NCI-H2029 treated with DMSO at 0.1 percent for 48 hours (cell line): ENCODE measurements at regions not wholly inside any gene's neighbourhood (a gene's known extent, or its start where the extent isn't known, plus 50 kb on each side); places are given as distances from the start of the nearest gene placed in this dataset.

Experiments used
- DNase-seq: peaks from one replicate; lab custom pipeline; 2025; lab: John Stamatoyannopoulos, UW

DNA sequence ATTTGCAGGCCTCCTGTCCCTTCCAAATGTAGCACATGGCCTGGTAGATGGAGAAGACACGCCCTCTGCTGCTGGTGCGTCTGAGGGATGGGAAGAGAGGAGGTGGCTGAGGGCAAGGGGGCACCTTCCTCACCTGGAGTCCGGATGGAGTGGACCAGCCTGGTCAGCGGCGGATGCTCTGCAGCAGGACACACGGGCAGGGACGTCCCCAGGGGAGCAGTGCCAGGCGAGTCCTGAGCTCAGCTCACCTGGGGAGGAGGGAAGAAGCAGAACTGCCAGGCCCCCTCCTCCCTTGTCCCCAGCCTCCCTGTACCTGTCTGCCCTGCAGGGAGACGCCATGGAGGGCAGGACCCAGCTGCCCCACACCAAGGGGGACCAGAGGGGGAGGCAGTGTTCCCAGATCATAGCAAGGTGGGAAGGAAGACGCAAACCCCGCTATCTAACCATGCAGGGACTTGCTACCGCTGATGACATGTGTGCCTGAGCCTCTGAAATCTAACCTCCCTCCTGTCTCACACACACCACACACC is 1495.9 kb downstream of the BRD1 start:
- no peak for DNase-seq

GRCh38 chr22:48331266-48331665 is 1496.4 kb downstream of the BRD1 start:
- DNase-seq, result no peak

- DNase-seq, result no peak
Observed at GRCh38 chr22:48327721-48328120, 1500.0 kb downstream of the BRD1 start.

- DNase-seq, result no peak
Observed at GRCh38 chr22:48323746-48324145, 1503.9 kb downstream of the BRD1 start.

GRCh38 chr22:48322907-48323306 is 1504.8 kb downstream of the BRD1 start:
- no peak for DNase-seq

GRCh38 chr22:48321986-48322545 is 1505.6 kb downstream of the BRD1 start:
- DNase-seq, result no peak

- no peak for DNase-seq
Observed at GRCh38 chr22:48320683-48321451, 1506.8 kb downstream of the BRD1 start.

DNA sequence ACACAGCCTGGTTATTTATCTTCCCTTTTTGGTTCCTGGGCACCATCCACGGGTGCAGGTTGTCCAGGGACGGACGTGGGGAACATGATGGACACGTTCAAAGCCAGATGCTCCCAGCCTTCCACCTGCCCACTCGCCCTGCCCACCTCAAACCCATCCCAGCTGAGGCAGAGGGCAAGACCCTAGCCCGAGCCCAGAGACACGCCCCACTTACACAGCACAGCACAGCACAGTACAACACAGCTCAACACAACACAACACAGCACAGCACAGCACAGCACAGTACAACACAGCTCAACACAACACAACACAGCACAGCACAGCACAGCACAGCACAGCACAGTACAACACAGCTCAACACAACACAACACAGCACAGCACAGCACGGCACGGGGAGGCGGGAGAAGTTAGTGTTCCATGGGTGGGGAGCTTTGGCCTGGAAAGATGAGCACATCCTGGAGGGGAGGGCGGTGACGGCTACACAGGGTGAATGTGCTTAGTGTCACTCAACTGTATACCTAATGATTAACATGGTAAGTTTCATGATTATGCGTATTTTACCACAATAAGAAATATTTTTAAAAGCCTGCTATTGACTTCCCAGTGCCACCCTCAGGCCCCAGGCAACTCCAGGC is 1507.5 kb downstream of the BRD1 start:
- no peak for DNase-seq

GRCh38 chr22:48319321-48320047 is 1508.2 kb downstream of the BRD1 start:
- no peak for DNase-seq

GRCh38 chr22:48318575-48319320 is 1508.9 kb downstream of the BRD1 start:
- no peak for DNase-seq

GRCh38 chr22:48318173-48318572 is 1509.5 kb downstream of the BRD1 start:
- DNase-seq, result no peak

DNA sequence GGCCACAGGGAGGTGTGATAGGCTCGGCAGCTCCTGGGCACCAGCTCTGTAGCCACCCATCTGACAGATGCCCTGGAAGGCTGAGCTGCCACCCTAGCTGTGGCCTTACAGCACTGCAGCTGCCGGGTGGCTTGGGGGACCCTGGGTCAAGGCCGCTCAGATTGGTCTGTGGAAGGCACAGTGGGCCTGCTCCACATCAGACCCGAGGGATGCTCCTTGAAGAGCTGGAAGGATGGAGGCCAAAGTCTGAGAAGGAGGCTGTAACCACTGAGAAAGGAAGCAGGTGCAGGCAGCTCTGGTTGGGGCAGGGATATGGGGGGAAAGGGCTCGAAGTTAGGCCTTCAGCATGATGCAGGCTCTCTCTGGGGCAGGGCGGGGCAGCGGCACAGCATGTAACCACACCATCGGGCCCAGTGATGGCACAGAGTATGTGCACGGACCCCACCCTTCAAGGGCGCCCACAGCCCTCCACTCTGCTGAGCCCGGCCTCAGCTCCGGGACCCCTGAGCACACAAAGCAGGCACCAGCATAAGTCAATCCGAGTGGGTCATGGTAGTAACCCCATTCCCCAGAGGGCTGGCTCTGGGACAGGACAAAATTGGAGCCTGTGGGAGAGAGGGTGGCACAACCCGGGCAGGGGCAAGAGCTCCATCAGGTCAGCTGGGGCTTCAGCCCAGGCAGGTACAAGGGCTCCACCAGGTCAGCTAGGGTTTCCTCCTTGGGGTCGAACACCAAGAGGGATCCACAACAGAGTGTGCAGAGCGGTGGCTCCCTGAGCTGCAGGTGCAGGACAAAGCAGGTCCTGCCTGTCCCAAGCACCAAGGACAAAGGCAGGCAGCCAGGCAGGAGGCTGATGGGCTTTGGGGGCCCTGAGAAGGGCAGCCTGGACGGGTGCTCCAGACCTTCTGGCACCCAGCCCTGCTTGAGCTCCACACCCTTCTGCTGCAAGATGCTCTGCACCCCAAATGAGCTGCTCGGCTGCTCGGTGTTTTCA is 1511.1 kb downstream of the BRD1 start:
- DNase-seq, result no peak

DNA sequence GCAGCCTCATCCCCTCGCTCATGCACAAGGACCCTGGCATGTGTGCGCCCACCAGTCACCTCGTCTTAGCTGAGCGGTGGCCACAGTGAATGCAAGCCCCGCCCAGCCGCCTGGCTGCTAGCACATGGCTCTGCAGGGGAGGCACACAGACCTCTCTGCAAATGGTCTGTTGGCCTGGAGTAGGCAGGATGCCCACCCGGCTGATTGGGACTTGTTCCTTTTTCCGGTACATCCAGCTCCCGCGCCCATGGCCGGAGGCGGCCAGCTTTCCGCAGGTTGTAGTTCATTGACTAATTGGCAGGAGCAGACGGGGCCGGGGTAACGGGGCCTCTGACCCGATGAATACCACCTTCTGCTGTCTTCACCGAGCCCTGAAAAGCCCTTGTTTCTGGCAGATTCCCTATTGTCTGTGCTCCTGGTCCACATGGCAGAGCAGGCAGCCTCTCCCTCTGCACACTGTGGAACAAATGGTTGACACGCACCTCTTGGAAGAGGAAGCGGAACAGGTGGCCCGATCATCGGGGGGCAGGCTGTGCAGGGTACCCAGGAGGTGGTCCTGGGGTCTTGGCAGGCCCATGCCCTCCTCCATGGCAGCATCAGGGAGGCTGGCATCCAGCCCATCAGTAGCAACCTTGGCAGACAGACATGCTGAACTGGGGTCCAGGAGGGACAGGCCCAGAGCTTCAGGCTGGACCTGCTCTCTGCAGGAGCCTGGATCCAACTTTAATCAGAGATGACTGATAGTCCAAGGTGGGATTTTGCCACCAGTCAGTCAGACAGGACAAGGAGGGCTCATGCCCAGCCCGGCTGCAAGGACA is 1512.0 kb downstream of the BRD1 start:
- DNase-seq, result no peak

DNA sequence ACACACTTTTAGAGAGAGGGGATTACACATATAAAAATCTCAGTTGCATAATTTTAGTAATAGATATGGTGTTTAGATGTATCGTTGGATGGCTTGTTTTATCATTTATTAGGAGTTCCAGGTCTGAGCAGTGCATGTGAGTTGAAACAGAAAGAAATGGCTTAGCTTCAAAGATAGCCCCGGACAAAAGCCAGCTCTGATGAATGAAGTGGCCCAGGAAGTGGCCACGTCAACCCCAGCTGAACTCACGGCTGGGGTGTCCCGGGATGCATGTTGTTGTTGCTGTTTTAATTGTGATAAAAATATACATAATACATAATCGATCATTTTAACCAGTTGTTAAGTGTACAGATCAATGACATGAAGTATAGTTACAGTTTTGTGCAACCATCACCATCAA is 1513.6 kb downstream of the BRD1 start:
- no peak for DNase-seq

DNA sequence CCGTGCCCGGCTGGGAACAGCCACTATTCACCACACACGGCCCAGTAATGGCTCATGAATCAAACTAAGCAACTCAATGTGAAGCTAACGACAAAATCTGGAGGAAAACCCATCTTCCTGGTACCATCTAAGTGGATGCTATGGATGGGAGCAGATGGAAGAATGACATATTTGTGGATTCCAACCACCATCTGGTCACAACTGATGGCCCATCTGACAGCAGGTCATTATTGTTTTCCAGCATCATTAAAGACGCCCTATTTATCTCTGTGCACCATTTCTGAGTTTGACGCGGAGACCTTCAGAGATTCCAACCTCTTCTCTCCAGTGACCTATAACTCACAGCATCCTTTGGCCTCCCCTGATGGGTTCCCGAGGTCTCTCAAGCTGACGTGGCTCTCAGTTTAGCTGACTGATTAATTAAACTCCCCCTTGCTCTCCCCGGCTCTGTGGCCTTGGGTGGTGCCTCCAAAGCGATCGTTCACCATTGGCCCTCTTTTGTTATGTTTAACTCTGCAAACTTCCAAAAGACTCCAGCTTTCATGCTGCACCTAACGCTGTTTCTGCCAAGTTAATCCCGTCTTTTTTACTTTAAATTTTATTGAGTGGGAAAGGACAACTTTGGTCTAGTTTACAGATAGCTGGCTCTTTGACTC is 1514.4 kb downstream of the BRD1 start:
- DNase-seq, result no peak

- no peak for DNase-seq
Observed at GRCh38 chr22:48310740-48311139, 1516.9 kb downstream of the BRD1 start.

GRCh38 chr22:48310289-48310688 is 1517.4 kb downstream of the BRD1 start:
- no peak for DNase-seq

GRCh38 chr22:48309836-48310235 is 1517.8 kb downstream of the BRD1 start:
- DNase-seq, result no peak

DNA sequence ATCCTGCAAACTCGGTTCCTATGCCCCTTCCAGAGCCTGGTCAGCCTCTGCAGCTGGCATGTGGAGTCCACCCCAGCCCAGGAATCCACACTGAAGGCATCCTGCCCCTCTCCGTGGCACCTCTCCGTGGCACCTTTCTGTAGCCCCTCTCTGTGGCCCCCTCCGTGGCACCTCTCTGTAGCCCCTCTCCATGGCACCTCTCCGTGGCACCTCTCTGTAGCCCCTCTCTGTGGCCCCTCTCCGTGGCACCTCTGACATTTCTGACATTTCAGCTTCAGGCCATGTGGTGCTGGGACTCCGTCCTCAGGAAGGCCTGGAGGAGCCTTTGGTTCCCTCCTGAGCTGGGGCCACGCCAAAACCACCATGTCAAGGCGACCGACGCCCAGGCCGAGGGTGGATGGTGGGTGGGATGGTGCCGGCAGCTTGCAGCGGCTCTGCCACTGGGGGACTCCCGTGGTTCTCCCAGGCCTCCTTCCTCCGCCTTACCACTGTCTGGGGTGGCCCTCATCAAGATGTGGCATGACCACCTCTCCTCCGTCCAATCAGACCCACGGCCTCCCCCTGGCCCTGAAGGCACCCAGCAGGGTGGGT is 1518.5 kb downstream of the BRD1 start:
- DNase-seq, result no peak
